Stomach smooth muscle (tissue), 2 donors: ENCODE measurements at regions not wholly inside any gene's neighbourhood (a gene's known extent, or its start where the extent isn't known, plus 50 kb on each side); places are given as distances from the start of the nearest gene placed in this dataset.
"Not testable (repeated sequence)": the region's sequence is repeated elsewhere in the genome, so short reads cannot be mapped to it uniquely, and the experiment has no call there.

Experiments
- H3K27ac ChIP-seq: one replicate; pipeline ENCODE4 v1.7.0; 2013; ENCODE audit warnings: mild to moderate bottlenecking, low read length, inconsistent platforms
- H3K27me3 ChIP-seq, 2 donors: one replicate each; pipeline ENCODE4 v1.7.0; 2013; ENCODE audit warnings: low read length in 2 of 2; ENCODE audit not compliant: insufficient read depth in 2 of 2, control insufficient read depth in 1 of 2
- H3K36me3 ChIP-seq, 2 donors: one replicate each; pipeline ENCODE4 v1.7.0; 2013; ENCODE audit warnings: low read length in 2 of 2; ENCODE audit not compliant: control insufficient read depth in 2 of 2, insufficient read depth in 2 of 2
- H3K4me1 ChIP-seq: one replicate; pipeline ENCODE4 v1.7.0; 2013; ENCODE audit warnings: low read length; ENCODE audit not compliant: control insufficient read depth, insufficient read depth
- H3K4me3 ChIP-seq, 2 donors: one replicate each; pipeline ENCODE4 v1.7.0; 2013; ENCODE audit warnings: low read length in 2 of 2
- H3K9ac ChIP-seq, 2 donors: one replicate each; pipeline ENCODE4 v1.7.0; 2013; ENCODE audit warnings: low read length in 2 of 2, mild to moderate bottlenecking in 1 of 2
- H3K9me3 ChIP-seq, 2 donors: one replicate each; pipeline ENCODE4 v1.7.0; 2013; ENCODE audit warnings: low read length in 2 of 2; ENCODE audit not compliant: control insufficient read depth in 2 of 2
- donor health status: healthy.
- donor health status: Pancreatic carcinoma.

- peaks cover 3 to 20% of the 10 kb centered on the region in 2 donors for H3K9me3 ChIP-seq
- not testable (repeated sequence) for H3K27me3 ChIP-seq, H3K36me3 ChIP-seq, H3K4me1 ChIP-seq, H3K4me3 ChIP-seq, H3K27ac ChIP-seq, H3K9ac ChIP-seq
Measured at GRCh38 chr20:29119684-29120083, 2137.8 kb upstream of the DEFB115 start.

- not testable (repeated sequence) for H3K36me3 ChIP-seq, H3K27ac ChIP-seq, H3K27me3 ChIP-seq, H3K4me3 ChIP-seq, H3K4me1 ChIP-seq, H3K9ac ChIP-seq
- H3K9me3 ChIP-seq: peaks cover 3 to 20% of the 10 kb centered on the region in 2 donors
Measured at GRCh38 chr20:29120088-29120487, 2137.4 kb upstream of the DEFB115 start.

DNA sequence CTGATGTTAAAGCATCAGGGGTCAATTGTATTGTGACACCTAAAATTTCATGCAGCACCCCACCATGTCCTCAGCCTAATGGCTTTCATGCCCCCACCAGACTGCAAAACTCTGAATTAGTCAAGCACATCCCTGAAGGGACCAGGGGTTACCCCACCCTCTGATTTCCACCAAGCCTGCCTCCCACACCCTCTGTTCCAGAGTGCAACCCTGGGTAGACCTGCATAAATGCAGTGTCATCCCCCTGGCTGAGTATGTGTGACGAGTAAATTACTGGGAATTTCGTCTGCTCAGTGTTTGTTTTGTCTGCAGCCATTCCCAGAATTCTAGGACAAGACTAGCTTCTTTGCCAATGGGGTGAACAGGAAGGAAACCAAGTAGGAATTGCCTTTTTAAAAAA is 2136.9 kb upstream of the DEFB115 start:
- not testable (repeated sequence) for H3K36me3 ChIP-seq, H3K27me3 ChIP-seq, H3K27ac ChIP-seq, H3K4me1 ChIP-seq, H3K9ac ChIP-seq, H3K4me3 ChIP-seq
- peaks cover 3 to 20% of the 10 kb centered on the region in 2 donors for H3K9me3 ChIP-seq

DNA sequence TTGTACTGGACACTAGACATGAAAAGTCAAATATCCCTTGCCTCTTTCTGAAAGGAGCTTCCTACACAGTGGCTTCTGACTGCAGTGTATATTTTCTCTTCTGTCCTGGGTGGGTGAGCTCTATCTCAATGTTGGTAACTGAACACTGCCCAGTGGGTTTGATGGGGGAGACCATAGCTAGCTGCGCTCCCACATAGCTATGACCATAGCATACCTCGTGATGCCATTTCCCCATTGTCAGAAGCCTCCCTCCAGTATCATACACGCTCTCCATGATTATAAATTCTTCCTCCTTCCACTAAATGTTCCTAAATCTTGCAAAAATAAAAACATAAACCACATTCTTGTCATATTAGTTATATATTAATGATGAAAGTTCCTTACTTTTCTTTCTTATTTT is 2134.7 kb upstream of the DEFB115 start:
- H3K27me3 ChIP-seq, H3K27ac ChIP-seq, H3K36me3 ChIP-seq, H3K4me3 ChIP-seq, H3K4me1 ChIP-seq, H3K9ac ChIP-seq: not testable (repeated sequence)
- H3K9me3 ChIP-seq: peaks cover 3 to 20% of the 10 kb centered on the region in 2 donors

DNA sequence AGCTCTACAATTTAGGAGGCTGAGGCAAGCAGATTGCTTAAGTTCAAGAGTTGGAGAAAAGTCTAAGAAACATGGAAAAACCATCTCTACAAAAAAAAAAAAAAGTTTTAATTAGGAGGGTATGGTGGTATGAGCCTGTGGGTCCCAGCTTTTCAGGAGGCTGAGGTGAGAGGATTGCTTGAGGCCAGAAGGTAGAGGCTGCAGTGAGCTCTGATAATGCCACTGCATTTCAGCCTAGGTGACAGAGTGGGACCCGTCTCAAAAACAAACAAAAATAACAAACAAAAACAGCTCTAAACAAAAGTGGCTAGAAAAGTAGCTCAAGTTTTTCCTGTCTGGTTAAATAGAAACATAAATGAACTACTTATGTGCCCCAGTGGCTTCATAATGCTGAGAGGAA is 2133.6 kb upstream of the DEFB115 start:
- Histone ChIP-seq H3K4me1 (no peaks in the 10 kb centered on the region), H3K27me3 (no peaks in the 10 kb centered on the region), H3K27ac (no peak overlapping the region), H3K4me3 (no peak overlapping the region), H3K36me3 (no peaks in the 10 kb centered on the region), H3K9me3 (peaks cover 0 to 16% of the 10 kb centered on the region in 2 donors), H3K9ac (no peak overlapping the region)
